ENCODE measurements at regions not wholly inside any gene's neighbourhood (a gene's known extent, or its start where the extent isn't known, plus 50 kb on each side); places are given as distances from the start of the nearest gene placed in this dataset.

- no peak for TF ChIP-seq CTCF (IDR thresholded peaks at IDR 0.05; ENCODE audit: control insufficient read depth, insufficient read depth, low read depth, low read length, missing control alignments)
- no peak overlapping the region for H3K4me3 ChIP-seq (ENCODE audit: control insufficient read depth, low read depth, low read length)
- no peak for DNase-seq (ENCODE audit: low read depth)
These were observed 258.3 kb downstream of the TOMM20 start for GRCh38 chr1:234870020-234870981.

GRCh38 chr1:234869182-234870019 lies 259.2 kb downstream of the TOMM20 start:
- DNase-seq (ENCODE audit: low read depth): no peak
- no peak overlapping the region for H3K4me3 ChIP-seq (ENCODE audit: control insufficient read depth, low read depth, low read length)
- TF ChIP-seq CTCF (IDR thresholded peaks at IDR 0.05; ENCODE audit: control insufficient read depth, insufficient read depth, low read depth, low read length, missing control alignments): no peak

- H3K4me3 ChIP-seq (ENCODE audit: control insufficient read depth, low read depth, low read length): no peak overlapping the region
- no peak for DNase-seq (ENCODE audit: low read depth)
- no peak for TF ChIP-seq CTCF (IDR thresholded peaks at IDR 0.05; ENCODE audit: control insufficient read depth, insufficient read depth, low read depth, low read length, missing control alignments)
These were observed 258.5 kb upstream of the IRF2BP2 start for GRCh38 chr1:234868296-234869147.

- no peak overlapping the region for H3K4me3 ChIP-seq (ENCODE audit: control insufficient read depth, low read depth, low read length)
- no peak for DNase-seq (ENCODE audit: low read depth)
- TF ChIP-seq CTCF (IDR thresholded peaks at IDR 0.05; ENCODE audit: control insufficient read depth, insufficient read depth, low read depth, low read length, missing control alignments): no peak
These were observed 256.3 kb upstream of the IRF2BP2 start for GRCh38 chr1:234866007-234866866.

GRCh38 chr1:234865171-234866006 lies 255.4 kb upstream of the IRF2BP2 start:
- H3K4me3 ChIP-seq (ENCODE audit: control insufficient read depth, low read depth, low read length): no peak overlapping the region
- no peak for DNase-seq (ENCODE audit: low read depth)
- TF ChIP-seq CTCF (IDR thresholded peaks at IDR 0.05; ENCODE audit: control insufficient read depth, insufficient read depth, low read depth, low read length, missing control alignments): no peak
